MM.1S (cell line): ENCODE measurements at regions not wholly inside any gene's neighbourhood (a gene's known extent, or its start where the extent isn't known, plus 50 kb on each side); places are given as distances from the start of the nearest gene placed in this dataset.

ENCODE experiments used
- EZH2phosphoT487 ChIP-seq: fragments of 300-600 bp; sonication (generic); IDR thresholded peaks from 2 replicates; pipeline ENCODE4 v1.6.1; 2018; ENCODE audit warnings: antibody characterized with exemption, low read length
- TF ChIP-seq, protein P1 (sequence below): fragments of 300-600 bp; sonication (generic); IDR thresholded peaks from 2 replicates; pipeline ENCODE4 v1.5.1; 2016; ENCODE audit warnings: antibody characterized with exemption, low read length, mixed read lengths

DNA sequence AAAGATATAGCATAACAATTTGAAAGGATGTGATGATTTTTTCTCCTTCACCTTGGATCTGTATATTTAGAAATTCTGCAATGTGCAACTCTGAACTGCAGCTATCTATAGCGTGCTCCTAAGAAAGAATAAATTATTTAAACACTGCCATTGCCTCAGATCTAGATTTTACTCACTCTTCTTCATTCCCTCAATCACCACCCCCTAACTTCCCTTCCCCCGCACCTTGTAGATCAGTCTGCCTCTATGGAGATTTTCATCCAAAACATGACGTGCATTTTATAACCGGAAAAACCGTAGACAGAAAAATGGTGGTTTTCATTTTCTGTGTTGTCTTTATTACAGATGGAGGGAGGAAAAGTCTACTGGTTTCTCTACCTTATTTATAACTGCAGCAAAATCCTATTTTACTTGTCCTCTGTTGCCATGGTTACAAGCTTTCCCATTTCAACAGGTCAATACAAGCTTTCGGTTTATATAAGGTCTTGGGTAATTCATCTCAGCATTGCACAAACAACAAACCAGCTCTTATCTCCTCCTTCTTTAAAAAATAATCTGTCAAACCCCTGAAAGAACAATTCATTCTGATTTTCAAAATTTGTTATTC is 480.0 kb downstream of the TAF11L14 start:
- TF ChIP-seq, protein P1, sequence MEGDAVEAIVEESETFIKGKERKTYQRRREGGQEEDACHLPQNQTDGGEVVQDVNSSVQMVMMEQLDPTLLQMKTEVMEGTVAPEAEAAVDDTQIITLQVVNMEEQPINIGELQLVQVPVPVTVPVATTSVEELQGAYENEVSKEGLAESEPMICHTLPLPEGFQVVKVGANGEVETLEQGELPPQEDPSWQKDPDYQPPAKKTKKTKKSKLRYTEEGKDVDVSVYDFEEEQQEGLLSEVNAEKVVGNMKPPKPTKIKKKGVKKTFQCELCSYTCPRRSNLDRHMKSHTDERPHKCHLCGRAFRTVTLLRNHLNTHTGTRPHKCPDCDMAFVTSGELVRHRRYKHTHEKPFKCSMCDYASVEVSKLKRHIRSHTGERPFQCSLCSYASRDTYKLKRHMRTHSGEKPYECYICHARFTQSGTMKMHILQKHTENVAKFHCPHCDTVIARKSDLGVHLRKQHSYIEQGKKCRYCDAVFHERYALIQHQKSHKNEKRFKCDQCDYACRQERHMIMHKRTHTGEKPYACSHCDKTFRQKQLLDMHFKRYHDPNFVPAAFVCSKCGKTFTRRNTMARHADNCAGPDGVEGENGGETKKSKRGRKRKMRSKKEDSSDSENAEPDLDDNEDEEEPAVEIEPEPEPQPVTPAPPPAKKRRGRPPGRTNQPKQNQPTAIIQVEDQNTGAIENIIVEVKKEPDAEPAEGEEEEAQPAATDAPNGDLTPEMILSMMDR: no peak
- TF ChIP-seq EZH2phosphoT487: no peak
